ENCODE measurements at regions not wholly inside any gene's neighbourhood (a gene's known extent, or its start where the extent isn't known, plus 50 kb on each side); places are given as distances from the start of the nearest gene placed in this dataset.

DNA sequence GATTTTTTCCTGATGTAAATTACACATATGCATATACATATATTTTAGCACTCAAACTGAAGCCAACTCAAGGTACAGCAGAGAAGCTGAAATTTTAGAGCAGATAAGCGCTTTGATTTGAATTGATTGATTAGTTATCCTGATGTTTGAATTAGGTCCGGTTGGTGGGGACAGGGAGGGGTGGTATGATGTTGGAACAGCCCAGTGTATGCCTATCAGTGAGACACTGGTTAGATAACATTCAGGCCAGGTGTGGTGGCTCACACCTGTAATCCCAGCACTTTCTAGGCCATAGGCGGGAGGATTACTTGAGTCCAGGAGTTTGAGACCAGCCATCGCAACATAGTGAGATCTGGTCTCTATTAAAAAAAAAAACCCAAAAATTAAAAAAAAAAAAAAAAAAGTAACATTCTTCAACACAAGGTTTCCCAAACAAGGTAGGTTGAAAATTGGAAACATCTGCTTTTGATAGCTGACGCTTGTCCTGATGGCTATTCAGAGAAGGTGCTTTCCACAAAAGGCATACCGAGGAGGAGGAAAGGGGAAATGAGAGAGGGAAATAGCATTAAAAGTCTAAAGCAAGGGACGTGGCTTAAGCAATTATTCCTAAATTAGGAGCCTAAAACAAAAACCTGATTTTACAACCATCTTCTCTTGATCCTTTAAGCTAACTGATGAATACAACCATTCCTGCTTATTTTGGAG, 288.4 kb upstream of the JARID2 start:
- H3K9me3 ChIP-seq: peaks cover 0 to 14% (median 0%) of the 10 kb centered on the region in 11 donors
- WGBS, 2 donors: 72 to 88% methylated on average over 7 of the region's 7 CpGs
- no peak overlapping the region for H3K27ac ChIP-seq
- DNase-seq (no peak), ATAC-seq (no peak)
- TF ChIP-seq, protein P1, sequence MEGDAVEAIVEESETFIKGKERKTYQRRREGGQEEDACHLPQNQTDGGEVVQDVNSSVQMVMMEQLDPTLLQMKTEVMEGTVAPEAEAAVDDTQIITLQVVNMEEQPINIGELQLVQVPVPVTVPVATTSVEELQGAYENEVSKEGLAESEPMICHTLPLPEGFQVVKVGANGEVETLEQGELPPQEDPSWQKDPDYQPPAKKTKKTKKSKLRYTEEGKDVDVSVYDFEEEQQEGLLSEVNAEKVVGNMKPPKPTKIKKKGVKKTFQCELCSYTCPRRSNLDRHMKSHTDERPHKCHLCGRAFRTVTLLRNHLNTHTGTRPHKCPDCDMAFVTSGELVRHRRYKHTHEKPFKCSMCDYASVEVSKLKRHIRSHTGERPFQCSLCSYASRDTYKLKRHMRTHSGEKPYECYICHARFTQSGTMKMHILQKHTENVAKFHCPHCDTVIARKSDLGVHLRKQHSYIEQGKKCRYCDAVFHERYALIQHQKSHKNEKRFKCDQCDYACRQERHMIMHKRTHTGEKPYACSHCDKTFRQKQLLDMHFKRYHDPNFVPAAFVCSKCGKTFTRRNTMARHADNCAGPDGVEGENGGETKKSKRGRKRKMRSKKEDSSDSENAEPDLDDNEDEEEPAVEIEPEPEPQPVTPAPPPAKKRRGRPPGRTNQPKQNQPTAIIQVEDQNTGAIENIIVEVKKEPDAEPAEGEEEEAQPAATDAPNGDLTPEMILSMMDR (IDR thresholded peaks at IDR 0.05): no peak
- no peak overlapping the region for H3K4me3 ChIP-seq
- H3K36me3 ChIP-seq: no peaks in the 10 kb centered on the region
- no peaks in the 10 kb centered on the region for H3K27me3 ChIP-seq
- H3K4me1 ChIP-seq: peaks cover 0 to 3% (median 0%) of the 10 kb centered on the region in 9 donors
- intact Hi-C loops (cut with DNase I): no loop called here

DNA sequence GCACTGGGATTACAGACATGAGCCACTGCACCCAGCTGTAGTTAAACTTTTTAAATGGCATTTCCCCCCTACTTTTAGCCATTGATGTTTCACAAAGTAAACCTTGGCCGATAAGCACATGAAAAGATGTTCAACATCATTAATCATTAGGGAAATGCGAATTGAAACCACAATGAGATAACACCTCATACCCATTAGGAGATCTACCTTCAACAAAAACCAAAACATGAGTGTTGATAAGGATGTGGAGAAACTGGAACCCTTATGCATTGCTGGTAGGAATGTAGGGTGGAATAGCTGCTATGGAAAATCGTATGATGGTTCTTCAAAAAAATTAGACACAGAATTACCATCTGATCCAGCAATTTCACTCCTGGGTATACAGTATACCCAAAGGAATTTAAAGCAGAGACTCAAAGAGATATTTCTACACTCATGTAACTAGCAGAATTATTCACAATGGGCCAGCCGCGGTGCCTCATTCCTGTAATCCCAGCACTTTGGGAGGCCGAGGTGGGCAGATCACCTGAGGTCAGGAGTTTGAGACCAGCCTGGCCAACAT, 286.5 kb upstream of the JARID2 start:
- 75 to 92% methylated on average over 6 of the region's 6 CpGs for WGBS, 2 donors
- Histone ChIP-seq H3K9me3 (peaks cover 0 to 14% (median 0%) of the 10 kb centered on the region in 11 donors), H3K4me3 (no peak overlapping the region), H3K27ac (no peak overlapping the region), H3K27me3 (no peaks in the 10 kb centered on the region), H3K36me3 (no peaks in the 10 kb centered on the region), H3K4me1 (peaks cover 0 to 3% (median 0%) of the 10 kb centered on the region in 9 donors)
- TF ChIP-seq, protein P1 (IDR thresholded peaks at IDR 0.05): no peak
- no peak for ATAC-seq
- no peak for DNase-seq
- intact Hi-C loops (cut with DNase I): no loop called here

GRCh38 chr6:14964556-14965270, 281.2 kb upstream of the JARID2 start:
- Histone ChIP-seq H3K9me3 (peaks cover 0 to 13% (median 4%) of the 10 kb centered on the region in 11 donors), H3K4me3 (no peak overlapping the region), H3K27me3 (no peaks in the 10 kb centered on the region), H3K36me3 (no peaks in the 10 kb centered on the region), H3K27ac (no peak overlapping the region), H3K4me1 (peaks cover 0 to 11% (median 0%) of the 10 kb centered on the region in 9 donors)
- no peak for DNase-seq
- ATAC-seq: no peak
- WGBS, 2 donors: 87% methylated on average over 11 of the region's 11 CpGs
- intact Hi-C loops (cut with DNase I): no loop called here
- TF ChIP-seq, protein P1 (IDR thresholded peaks at IDR 0.05): no peak

DNA sequence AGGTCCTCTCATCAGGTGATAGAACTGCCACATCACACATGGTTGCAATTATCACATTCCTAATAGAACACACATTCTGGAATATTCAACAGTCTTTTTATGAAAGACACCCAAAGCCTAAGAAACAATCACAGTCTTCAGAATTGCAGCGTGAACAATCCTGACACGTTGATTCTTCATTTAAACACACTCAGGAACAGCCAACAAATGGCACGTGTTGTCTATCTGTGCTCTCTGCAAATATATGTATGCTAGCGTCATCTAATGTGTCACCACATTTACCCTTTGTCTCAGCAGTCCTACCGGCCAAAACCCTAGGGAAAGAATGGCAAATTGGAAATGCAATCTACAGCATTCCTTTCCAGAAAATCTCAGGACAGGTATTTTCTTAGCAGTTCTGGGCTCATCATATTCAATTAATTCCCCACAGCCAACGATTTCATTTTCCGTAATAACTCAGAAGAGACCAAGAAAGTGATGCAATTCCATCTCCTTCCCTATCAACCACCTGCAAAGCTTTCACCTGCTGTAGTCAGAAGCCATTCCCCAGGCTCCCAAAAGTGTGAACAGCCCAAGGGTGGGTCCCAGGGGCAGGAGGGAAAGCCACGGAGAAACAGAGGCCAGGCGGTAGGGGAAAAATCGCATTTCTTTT, 280.3 kb upstream of the JARID2 start:
- intact Hi-C loops (cut with DNase I): no loop called here
- no peaks in the 10 kb centered on the region for H3K27me3 ChIP-seq
- peaks cover 0 to 11% (median 0%) of the 10 kb centered on the region in 9 donors for H3K4me1 ChIP-seq
- TF ChIP-seq, protein P1 (IDR thresholded peaks at IDR 0.05): no peak
- no peak for DNase-seq
- no peak overlapping the region for H3K27ac ChIP-seq
- H3K36me3 ChIP-seq: no peaks in the 10 kb centered on the region
- H3K9me3 ChIP-seq: peaks cover 0 to 16% (median 4%) of the 10 kb centered on the region in 11 donors
- no peak for ATAC-seq
- H3K4me3 ChIP-seq: no peak overlapping the region
- WGBS, 2 donors: 79 to 81% methylated on average over 10 of the region's 10 CpGs
